ENCODE measurements at regions not wholly inside any gene's neighbourhood (a gene's known extent, or its start where the extent isn't known, plus 50 kb on each side); places are given as distances from the start of the nearest gene placed in this dataset.
"Not testable (repeated sequence)": the region's sequence is repeated elsewhere in the genome, so short reads cannot be mapped to it uniquely, and the experiment has no call there.

GRCh38 chr3:75590382-75590781 is 73.7 kb upstream of the FRG2C start:
- H4K20me1 ChIP-seq (ENCODE audit: insufficient read depth, low read length); H3K27me3 ChIP-seq (ENCODE audit: control insufficient read depth, insufficient read depth, low read length); DNase-seq; H4K8ac ChIP-seq (ENCODE audit: low read depth in 2 of 2, low read length in 2 of 2); dilution Hi-C loops (cut with HindIII; ENCODE audit: low sequenced_read_pairs, unreplicated experiment); H3K23ac ChIP-seq (ENCODE audit: low read depth, low read length); H2AFZ ChIP-seq (replicated peaks; ENCODE audit: low read length, poor library complexity); H2BK15ac ChIP-seq (ENCODE audit: low read depth, low read length); H3K36me3 ChIP-seq (ENCODE audit: control insufficient read depth, insufficient read depth, low read length); intact Hi-C loops (cut with micrococcal nuclease); H3K79me1 ChIP-seq (ENCODE audit: low read depth in 1 of 2, low read length in 2 of 2); POLR2A ChIA-PET (ENCODE audit: unreplicated experiment); H2BK20ac ChIP-seq (ENCODE audit: low read depth, low read length); H2BK5ac ChIP-seq (ENCODE audit: low read depth, low read length, poor library complexity, severe bottlenecking); H4K5ac ChIP-seq (ENCODE audit: low read depth, low read length); H3K14ac ChIP-seq (replicated peaks; ENCODE audit: low read depth, low read length); H3K4me2 ChIP-seq (ENCODE audit: low read depth, low read length); CTCF ChIA-PET; H3K9me1 ChIP-seq (ENCODE audit: insufficient read depth, low read length); BruUV-seq (replicated peaks); H3K4ac ChIP-seq (ENCODE audit: low read depth, low read length); ATAC-seq (ENCODE audit: low read depth); H3K18ac ChIP-seq (ENCODE audit: low read depth, low read length); H3K4me3 ChIP-seq (ENCODE audit: insufficient read depth, low read depth, low read length); H4K91ac ChIP-seq (ENCODE audit: insufficient read depth, low read depth, low read length); H3K9ac ChIP-seq (ENCODE audit: low read depth, low read length); H2AK9ac ChIP-seq (replicated peaks; ENCODE audit: low read depth, low read length, poor library complexity); H3K56ac ChIP-seq (ENCODE audit: extremely low read depth, insufficient read depth, low read length); H2AK5ac ChIP-seq (ENCODE audit: low read depth, low read length); H3K9me3 ChIP-seq (ENCODE audit: control insufficient read depth, insufficient read depth, low read length); H2BK120ac ChIP-seq (ENCODE audit: low read depth, low read length); H3K27ac ChIP-seq (ENCODE audit: insufficient read depth, low read length); H3K4me1 ChIP-seq (ENCODE audit: control insufficient read depth, insufficient read depth, low read length): not testable (repeated sequence)
- in situ Hi-C loops (cut with MboI; ENCODE audit: low sequenced_read_pairs) = loop anchor here (25.0 kb wide), 1 partner anchor 303 kb away; no protein-coding TSS in a partner anchor
- 19% methylated on average over 4 of the region's 16 CpGs; no CpG with 5 or more reads in 1 of the 2 experiments for WGBS, 2 experiments (ENCODE audit: extremely low coverage in 2 of 2, insufficient read length in 1 of 2)

DNA sequence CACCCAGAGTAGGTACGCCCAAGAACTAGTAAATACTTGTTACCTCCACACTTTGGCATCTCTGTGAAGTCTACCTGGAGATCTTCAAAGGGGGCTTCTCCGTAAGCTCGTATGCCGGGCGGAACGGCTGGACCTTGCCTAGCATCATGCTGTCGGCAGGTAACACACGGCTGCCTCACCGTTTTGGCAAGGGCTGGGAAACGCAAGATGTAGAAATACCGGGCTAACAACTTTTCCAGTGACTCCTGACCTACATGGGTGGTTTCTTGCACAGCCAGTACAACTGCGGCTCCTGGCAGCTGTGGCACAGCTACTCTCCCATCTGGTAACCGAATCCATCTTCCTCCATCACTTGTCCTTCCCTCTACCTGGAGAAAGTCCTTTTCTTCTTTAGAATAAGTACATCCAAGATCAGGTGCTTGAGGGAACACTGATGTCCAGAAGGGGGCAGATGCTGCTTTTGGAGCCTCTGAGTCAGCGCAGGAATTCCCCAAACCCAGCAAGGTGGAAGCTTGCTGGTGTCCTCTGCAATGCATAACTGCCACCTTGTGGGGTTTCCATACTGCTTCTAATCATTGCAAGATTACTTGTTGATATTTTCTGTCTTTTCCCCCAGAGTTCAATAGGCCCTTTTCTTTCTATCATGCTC is 59.7 kb upstream of the FRG2C start:
- H4K8ac ChIP-seq (ENCODE audit: low read depth in 2 of 2, low read length in 2 of 2); H3K4me3 ChIP-seq (ENCODE audit: insufficient read depth, low read depth, low read length); H2BK15ac ChIP-seq (ENCODE audit: low read depth, low read length); BruUV-seq (replicated peaks); H3K36me3 ChIP-seq (ENCODE audit: control insufficient read depth, insufficient read depth, low read length); ATAC-seq (ENCODE audit: low read depth); H3K14ac ChIP-seq (replicated peaks; ENCODE audit: low read depth, low read length); H2BK5ac ChIP-seq (ENCODE audit: low read depth, low read length, poor library complexity, severe bottlenecking); H3K56ac ChIP-seq (ENCODE audit: extremely low read depth, insufficient read depth, low read length); H3K4me2 ChIP-seq (ENCODE audit: low read depth, low read length); in situ Hi-C loops (cut with MboI; ENCODE audit: low sequenced_read_pairs); CTCF ChIA-PET; H3K9ac ChIP-seq (ENCODE audit: low read depth, low read length); POLR2A ChIA-PET (ENCODE audit: unreplicated experiment); H4K20me1 ChIP-seq (ENCODE audit: insufficient read depth, low read length); H2BK120ac ChIP-seq (ENCODE audit: low read depth, low read length); H4K5ac ChIP-seq (ENCODE audit: low read depth, low read length); H3K9me3 ChIP-seq (ENCODE audit: control insufficient read depth, insufficient read depth, low read length); H3K79me1 ChIP-seq (ENCODE audit: low read depth in 1 of 2, low read length in 2 of 2); H4K91ac ChIP-seq (ENCODE audit: insufficient read depth, low read depth, low read length); H2AK9ac ChIP-seq (replicated peaks; ENCODE audit: low read depth, low read length, poor library complexity); H3K27ac ChIP-seq (ENCODE audit: insufficient read depth, low read length); H3K18ac ChIP-seq (ENCODE audit: low read depth, low read length); H2AFZ ChIP-seq (replicated peaks; ENCODE audit: low read length, poor library complexity); H3K27me3 ChIP-seq (ENCODE audit: control insufficient read depth, insufficient read depth, low read length); H2AK5ac ChIP-seq (ENCODE audit: low read depth, low read length); dilution Hi-C loops (cut with HindIII; ENCODE audit: low sequenced_read_pairs, unreplicated experiment); H3K23ac ChIP-seq (ENCODE audit: low read depth, low read length); H2BK20ac ChIP-seq (ENCODE audit: low read depth, low read length); H3K9me1 ChIP-seq (ENCODE audit: insufficient read depth, low read length); H3K4me1 ChIP-seq (ENCODE audit: control insufficient read depth, insufficient read depth, low read length); H3K4ac ChIP-seq (ENCODE audit: low read depth, low read length); intact Hi-C loops (cut with micrococcal nuclease): not testable (repeated sequence)
- peak; percentile 17 for DNase-seq
- 89% methylated on average over 3 of the region's 14 CpGs; no CpG with 5 or more reads in 1 of the 2 experiments for WGBS, 2 experiments (ENCODE audit: extremely low coverage in 2 of 2, insufficient read length in 1 of 2)

Data from IMR-90 (cell line).